SK-N-SH (cell line): ENCODE measurements at regions not wholly inside any gene's neighbourhood (a gene's known extent, or its start where the extent isn't known, plus 50 kb on each side); places are given as distances from the start of the nearest gene placed in this dataset.

ENCODE experiments used
- CTCF ChIA-PET: fragments of 300-600, 350-600 bp; formaldehyde crosslinking; extraction: SDS; loops from one replicate; lab custom pipeline; 2021; lab: Yijun Ruan, JAX
- POLR2A ChIA-PET: fragments of 350-600 bp; sonication (Branson Sonifier 250); formaldehyde crosslinking; extraction: SDS; loops from one replicate; lab custom pipeline; 2020; ENCODE audit warnings: antibody characterized with exemption, inconsistent platforms; lab: Yijun Ruan, JAX
- DNase-seq: peaks from one replicate; pipeline ENCODE4 v3.0.0; 2012
- H2AFZ ChIP-seq: fragments of 200-600 bp; sonication (generic); 2 replicates; pipeline ENCODE4 v1.8.1; 2016; ENCODE audit warnings: antibody characterized with exemption, mild to moderate bottlenecking, low read depth
- H3F3A ChIP-seq: fragments of 200-600 bp; sonication (generic); replicated peaks from 2 replicates; pipeline ENCODE3; 2016; ENCODE audit warnings: antibody characterized with exemption, mild to moderate bottlenecking; ENCODE audit not compliant: insufficient read depth
- H3K27ac ChIP-seq, 2 experiments: fragments of 200-500 bp in 1 of 2; fragments of 200-600 bp in 1 of 2; sonication (Bioruptor generic) in 1 of 2; sonication (generic), shearing (Covaris generic) in 1 of 2; 2 replicates each; pipeline versions ENCODE4 v1.5.1 to v1.6.1; 2014 to 2016; ENCODE audit warnings: low read depth in 2 of 2, inconsistent platforms in 1 of 2, low read length in 1 of 2, mild to moderate bottlenecking in 1 of 2, mixed read lengths in 1 of 2
- H3K27me3 ChIP-seq: fragments of 200-600 bp; sonication (generic), shearing (Covaris generic); 2 replicates; pipeline ENCODE4 v1.6.1; 2016; ENCODE audit warnings: mixed run types; ENCODE audit not compliant: insufficient read depth
- H3K36me3 ChIP-seq, 2 experiments: fragments of 200-500 bp in 1 of 2; fragments of 200-600 bp in 1 of 2; sonication (Bioruptor generic) in 1 of 2; sonication (generic) in 1 of 2; replicated peaks in 1 of 2; 2 replicates each; pipeline versions ENCODE3 to v1.5.1; 2014 to 2016; ENCODE audit warnings: low read length in 1 of 2, mild to moderate bottlenecking in 1 of 2; ENCODE audit not compliant: insufficient read depth in 2 of 2, control insufficient read depth in 1 of 2
- H3K4me1 ChIP-seq, 2 experiments: fragments of 200-500 bp in 1 of 2; fragments of 200-600 bp in 1 of 2; sonication (Bioruptor generic) in 1 of 2; sonication (generic), shearing (Covaris generic) in 1 of 2; 2 replicates each; pipeline versions ENCODE4 v1.5.1 to v1.6.1; 2014 to 2016; ENCODE audit warnings: low read depth in 1 of 2, low read length in 1 of 2, mixed run types in 1 of 2; ENCODE audit not compliant: insufficient read depth in 2 of 2, control insufficient read depth in 1 of 2
- H3K4me2 ChIP-seq: fragments of 200-600 bp; sonication (generic), shearing (Covaris generic); 2 replicates; pipeline ENCODE4 v1.6.1; 2017; ENCODE audit warnings: mixed run types
- H3K4me3 ChIP-seq, 2 experiments: fragments of 200-500 bp in 1 of 2; fragments of 200-600 bp in 1 of 2; sonication (Bioruptor generic) in 1 of 2; sonication (generic), shearing (Covaris generic) in 1 of 2; 2 replicates each; pipeline versions ENCODE4 v1.5.1 to v1.8.1; 2014 to 2016; ENCODE audit warnings: low read depth in 2 of 2, inconsistent platforms in 1 of 2, low read length in 1 of 2, mild to moderate bottlenecking in 1 of 2, mixed read lengths in 1 of 2, moderate library complexity in 1 of 2
- H3K79me2 ChIP-seq: fragments of 200-600 bp; sonication (generic); 2 replicates; pipeline ENCODE4 v1.8.1; 2017; ENCODE audit warnings: mild to moderate bottlenecking; ENCODE audit not compliant: insufficient read depth
- H3K9ac ChIP-seq: fragments of 200-600 bp; sonication (generic); 2 replicates; pipeline ENCODE4 v1.6.1; 2017; ENCODE audit warnings: mixed run types
- H3K9me2 ChIP-seq: fragments of 200-600 bp; sonication (generic); 2 replicates; pipeline ENCODE4 v1.6.1; 2017; ENCODE audit warnings: mixed run types
- H3K9me3 ChIP-seq: fragments of 200-600 bp; sonication (generic); 2 replicates; pipeline ENCODE4 v1.6.1; 2017; ENCODE audit warnings: mixed run types, mild to moderate bottlenecking, moderate library complexity
- H4K20me1 ChIP-seq: fragments of 200-600 bp; sonication (generic); 2 replicates; pipeline ENCODE4 v1.6.1; 2017; ENCODE audit warnings: mild to moderate bottlenecking, mixed run types; ENCODE audit not compliant: insufficient read depth
- ELF1 ChIP-seq: IDR thresholded peaks from 2 replicates; pipeline ENCODE4 v1.4.0; 2012
- EP300 ChIP-seq, 2 experiments: IDR thresholded peaks; 2 replicates each; pipeline versions ENCODE4 v1.4.0 to v1.6.1; 2012; ENCODE audit warnings: borderline replicate concordance in 1 of 2, low read depth in 1 of 2, low read length in 1 of 2
- FOXM1 ChIP-seq: IDR thresholded peaks from 2 replicates; pipeline ENCODE4 v1.4.0; 2012; ENCODE audit warnings: low read depth, mild to moderate bottlenecking
- GABPA ChIP-seq: IDR thresholded peaks from 2 replicates; pipeline ENCODE4 v1.4.0; 2012; ENCODE audit warnings: low read depth, mild to moderate bottlenecking
- GATA2 ChIP-seq: sonication (generic); formaldehyde crosslinking; IDR thresholded peaks from 2 replicates; pipeline ENCODE4 v1.5.0; 2020; ENCODE audit warnings: mild to moderate bottlenecking, missing genetic modification reagents
- JUND ChIP-seq: IDR thresholded peaks from 2 replicates; pipeline ENCODE4 v1.4.0; 2012
- MAX ChIP-seq: IDR thresholded peaks from 2 replicates; pipeline ENCODE4 v1.4.0; 2012; ENCODE audit warnings: low read depth
- NRF1 ChIP-seq: IDR thresholded peaks from 2 replicates; pipeline ENCODE4 v1.6.1; 2012; ENCODE audit warnings: low read depth, mild to moderate bottlenecking, low read length
- RXRA ChIP-seq: IDR thresholded peaks from 2 replicates; pipeline ENCODE4 v1.4.0; 2012; ENCODE audit warnings: low read depth, mild to moderate bottlenecking, borderline replicate concordance
- WGBS: methylation state at CpG from one replicate; pipeline ENCODE4 v1.1.6; 2017; ENCODE audit warnings: low lambda C conversion rate; 5-methylcytosine and 5-hydroxymethylcytosine counted together
- TF ChIP-seq, protein P1 (sequence below): fragments of 150-350 bp; IDR thresholded peaks from 2 replicates; pipeline ENCODE4 v1.6.1; 2016; ENCODE audit warnings: mild to moderate bottlenecking, low read depth, low read length
- TF ChIP-seq, protein P2 (sequence below): fragments of 150-350 bp; IDR thresholded peaks from 2 replicates; pipeline ENCODE4 v1.6.1; 2017; ENCODE audit warnings: antibody characterized with exemption, low read length, low read depth, borderline replicate concordance
- TF ChIP-seq, protein P3 (sequence below): IDR thresholded peaks from 2 replicates; pipeline ENCODE4 v1.6.1; 2012; ENCODE audit warnings: mild to moderate bottlenecking, low read depth, low read length, moderate library complexity

GRCh38 chr11:38100836-38101462 lies 1502.9 kb upstream of the RAG2 start:
- Histone ChIP-seq H3K79me2 (no peaks in the 10 kb centered on the region), H3K27me3 (no peaks in the 10 kb centered on the region), H3K9ac (no peak overlapping the region), H3K9me2 (no peaks in the 10 kb centered on the region), H3K4me3 (no peak overlapping the region), H3K27ac (no peak overlapping the region), H3K9me3 (no peaks in the 10 kb centered on the region), H3K4me1 (no peaks in the 10 kb centered on the region; a peak in 1 of 4 replicates), H3K4me2 (no peak overlapping the region), H2AFZ (no peak overlapping the region), H3F3A (no peaks in the 10 kb centered on the region), H3K36me3 (no peaks in the 10 kb centered on the region), H4K20me1 (no peaks in the 10 kb centered on the region)
- CTCF ChIA-PET: no interaction called here
- POLR2A ChIA-PET: no interaction called here
- DNase-seq: no peak
- TF ChIP-seq ELF1 (no peak), GATA2 (CRISPR knock-in tag) (peak; percentile 73), FOXM1 (no peak), EP300 (IDR thresholded peaks at IDR 0.05; ENCODE audit: borderline replicate concordance in 1 of 2, low read depth in 1 of 2, low read length in 1 of 2) (peak in 1 of 2 experiments; percentile 64; a peak in 2 of 4 replicates)
- WGBS: 31% methylated on average over 4 of the region's 4 CpGs

DNA sequence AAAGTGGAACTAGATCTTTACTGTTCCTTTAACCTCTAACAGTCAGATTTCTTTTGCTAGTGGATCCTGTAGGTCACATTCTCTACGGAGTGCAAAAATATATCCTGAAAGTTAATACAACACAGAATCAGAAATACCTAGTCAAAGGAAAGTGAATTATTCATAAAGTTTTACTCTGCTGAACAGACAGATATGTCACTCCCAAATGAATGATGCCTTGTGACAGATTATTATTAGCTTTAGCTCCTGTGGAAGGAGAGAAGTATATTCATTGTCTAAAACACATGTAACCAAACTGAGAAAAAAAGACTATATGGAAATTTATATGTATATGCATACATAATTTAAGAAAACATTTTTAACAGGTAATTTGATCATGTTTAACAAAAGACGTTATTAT lies 1497.2 kb upstream of the RAG2 start:
- H3K4me3 ChIP-seq: no peak overlapping the region
- H3K36me3 ChIP-seq: no peaks in the 10 kb centered on the region
- H4K20me1 ChIP-seq: no peaks in the 10 kb centered on the region
- no peak overlapping the region for H3K9ac ChIP-seq
- no peaks in the 10 kb centered on the region for H3K4me1 ChIP-seq
- DNase-seq: no peak
- no peaks in the 10 kb centered on the region for H3K79me2 ChIP-seq
- no peak overlapping the region for H3K4me2 ChIP-seq
- TF ChIP-seq, protein P1, sequence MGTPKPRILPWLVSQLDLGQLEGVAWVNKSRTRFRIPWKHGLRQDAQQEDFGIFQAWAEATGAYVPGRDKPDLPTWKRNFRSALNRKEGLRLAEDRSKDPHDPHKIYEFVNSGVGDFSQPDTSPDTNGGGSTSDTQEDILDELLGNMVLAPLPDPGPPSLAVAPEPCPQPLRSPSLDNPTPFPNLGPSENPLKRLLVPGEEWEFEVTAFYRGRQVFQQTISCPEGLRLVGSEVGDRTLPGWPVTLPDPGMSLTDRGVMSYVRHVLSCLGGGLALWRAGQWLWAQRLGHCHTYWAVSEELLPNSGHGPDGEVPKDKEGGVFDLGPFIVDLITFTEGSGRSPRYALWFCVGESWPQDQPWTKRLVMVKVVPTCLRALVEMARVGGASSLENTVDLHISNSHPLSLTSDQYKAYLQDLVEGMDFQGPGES: no peak
- TF ChIP-seq GABPA: no peak
- TF ChIP-seq, protein P2, sequence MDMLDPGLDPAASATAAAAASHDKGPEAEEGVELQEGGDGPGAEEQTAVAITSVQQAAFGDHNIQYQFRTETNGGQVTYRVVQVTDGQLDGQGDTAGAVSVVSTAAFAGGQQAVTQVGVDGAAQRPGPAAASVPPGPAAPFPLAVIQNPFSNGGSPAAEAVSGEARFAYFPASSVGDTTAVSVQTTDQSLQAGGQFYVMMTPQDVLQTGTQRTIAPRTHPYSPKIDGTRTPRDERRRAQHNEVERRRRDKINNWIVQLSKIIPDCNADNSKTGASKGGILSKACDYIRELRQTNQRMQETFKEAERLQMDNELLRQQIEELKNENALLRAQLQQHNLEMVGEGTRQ: no peak
- TF ChIP-seq ELF1: no peak
- TF ChIP-seq JUND: no peak
- TF ChIP-seq FOXM1: no peak
- no peak for TF ChIP-seq NRF1
- no peak for TF ChIP-seq MAX
- no peak for TF ChIP-seq EP300 (IDR thresholded peaks at IDR 0.05; ENCODE audit: borderline replicate concordance in 1 of 2, low read depth in 1 of 2, low read length in 1 of 2)
- no peak for TF ChIP-seq GATA2 (CRISPR knock-in tag)
- TF ChIP-seq RXRA: no peak
- TF ChIP-seq, protein P3, sequence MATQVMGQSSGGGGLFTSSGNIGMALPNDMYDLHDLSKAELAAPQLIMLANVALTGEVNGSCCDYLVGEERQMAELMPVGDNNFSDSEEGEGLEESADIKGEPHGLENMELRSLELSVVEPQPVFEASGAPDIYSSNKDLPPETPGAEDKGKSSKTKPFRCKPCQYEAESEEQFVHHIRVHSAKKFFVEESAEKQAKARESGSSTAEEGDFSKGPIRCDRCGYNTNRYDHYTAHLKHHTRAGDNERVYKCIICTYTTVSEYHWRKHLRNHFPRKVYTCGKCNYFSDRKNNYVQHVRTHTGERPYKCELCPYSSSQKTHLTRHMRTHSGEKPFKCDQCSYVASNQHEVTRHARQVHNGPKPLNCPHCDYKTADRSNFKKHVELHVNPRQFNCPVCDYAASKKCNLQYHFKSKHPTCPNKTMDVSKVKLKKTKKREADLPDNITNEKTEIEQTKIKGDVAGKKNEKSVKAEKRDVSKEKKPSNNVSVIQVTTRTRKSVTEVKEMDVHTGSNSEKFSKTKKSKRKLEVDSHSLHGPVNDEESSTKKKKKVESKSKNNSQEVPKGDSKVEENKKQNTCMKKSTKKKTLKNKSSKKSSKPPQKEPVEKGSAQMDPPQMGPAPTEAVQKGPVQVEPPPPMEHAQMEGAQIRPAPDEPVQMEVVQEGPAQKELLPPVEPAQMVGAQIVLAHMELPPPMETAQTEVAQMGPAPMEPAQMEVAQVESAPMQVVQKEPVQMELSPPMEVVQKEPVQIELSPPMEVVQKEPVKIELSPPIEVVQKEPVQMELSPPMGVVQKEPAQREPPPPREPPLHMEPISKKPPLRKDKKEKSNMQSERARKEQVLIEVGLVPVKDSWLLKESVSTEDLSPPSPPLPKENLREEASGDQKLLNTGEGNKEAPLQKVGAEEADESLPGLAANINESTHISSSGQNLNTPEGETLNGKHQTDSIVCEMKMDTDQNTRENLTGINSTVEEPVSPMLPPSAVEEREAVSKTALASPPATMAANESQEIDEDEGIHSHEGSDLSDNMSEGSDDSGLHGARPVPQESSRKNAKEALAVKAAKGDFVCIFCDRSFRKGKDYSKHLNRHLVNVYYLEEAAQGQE: no peak
- CTCF ChIA-PET: no interaction called here
- H3K27me3 ChIP-seq: no peaks in the 10 kb centered on the region
- 48% methylated on average over 2 of the region's 2 CpGs for WGBS
- POLR2A ChIA-PET: no interaction called here
- no peaks in the 10 kb centered on the region for H3K9me3 ChIP-seq
- H3F3A ChIP-seq: no peaks in the 10 kb centered on the region
- H2AFZ ChIP-seq: no peak overlapping the region
- no peaks in the 10 kb centered on the region for H3K9me2 ChIP-seq
- no peak overlapping the region for H3K27ac ChIP-seq
